ENCODE measurements at regions not wholly inside any gene's neighbourhood (a gene's known extent, or its start where the extent isn't known, plus 50 kb on each side); places are given as distances from the start of the nearest gene placed in this dataset.
A peak's percentile ranks its signal among the peaks of the same experiment; 100 is the strongest.
"Not testable (repeated sequence)": the region's sequence is repeated elsewhere in the genome, so short reads cannot be mapped to it uniquely, and the experiment has no call there.

DNA sequence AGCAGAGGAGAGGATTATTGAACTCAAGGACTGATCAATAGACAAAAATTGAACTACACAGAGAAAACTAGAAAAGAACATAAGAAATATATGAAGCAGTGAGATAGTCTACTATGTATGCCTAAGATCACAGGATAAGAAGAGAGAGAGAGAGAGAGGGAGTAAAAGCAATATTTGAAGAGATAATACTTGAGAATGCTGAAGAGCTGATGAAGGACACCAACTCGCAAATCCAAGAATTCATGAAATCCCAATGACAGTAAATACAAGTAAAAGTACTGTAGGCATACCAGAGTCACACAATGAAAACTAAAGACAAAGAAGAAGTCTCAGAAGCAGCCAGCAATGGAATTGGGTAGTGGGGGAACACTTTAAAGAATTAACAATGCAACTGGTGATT, 260.1 kb upstream of the SPAG17 start:
- no peak for DNase-seq

DNA sequence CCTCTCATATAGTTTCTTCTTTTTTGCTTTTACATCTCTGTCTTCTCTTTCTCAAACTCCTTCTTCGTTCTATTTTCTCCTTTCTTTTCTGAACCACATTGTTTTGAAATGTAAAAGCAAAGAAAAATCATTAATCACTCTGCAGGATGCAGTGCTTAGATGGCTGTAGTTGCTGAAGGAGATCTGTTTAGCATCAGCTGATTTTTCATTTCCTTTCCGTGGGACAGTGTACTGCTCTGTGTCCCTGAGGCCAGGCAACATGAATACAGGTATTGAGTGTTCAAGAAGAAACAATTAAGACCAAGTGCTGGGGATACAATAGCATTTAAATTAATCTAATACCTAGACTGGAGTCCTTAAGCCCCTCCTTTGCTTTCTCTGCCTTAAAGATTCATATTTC, 257.2 kb upstream of the SPAG17 start:
- no peak for DNase-seq

DNA sequence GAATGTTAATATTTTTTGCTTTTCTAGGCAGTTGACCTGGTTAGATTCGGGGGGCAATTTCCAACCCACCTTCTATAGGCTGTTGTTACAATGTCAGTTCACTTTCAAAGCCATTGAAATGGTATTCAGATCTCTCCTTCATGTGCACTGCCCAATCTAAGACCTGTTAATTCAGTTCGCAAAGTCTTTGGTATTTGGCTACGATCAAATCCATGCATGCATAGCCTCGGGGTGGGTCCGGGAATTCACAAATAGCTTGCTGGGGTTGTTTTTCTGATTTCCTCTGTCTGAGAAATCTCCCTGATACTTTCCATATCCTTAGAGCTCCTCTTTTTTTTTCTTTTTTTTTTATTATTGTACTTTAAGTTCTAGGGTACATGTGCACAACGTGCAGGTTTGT, 252.6 kb upstream of the SPAG17 start:
- DNase-seq: no peak

DNA sequence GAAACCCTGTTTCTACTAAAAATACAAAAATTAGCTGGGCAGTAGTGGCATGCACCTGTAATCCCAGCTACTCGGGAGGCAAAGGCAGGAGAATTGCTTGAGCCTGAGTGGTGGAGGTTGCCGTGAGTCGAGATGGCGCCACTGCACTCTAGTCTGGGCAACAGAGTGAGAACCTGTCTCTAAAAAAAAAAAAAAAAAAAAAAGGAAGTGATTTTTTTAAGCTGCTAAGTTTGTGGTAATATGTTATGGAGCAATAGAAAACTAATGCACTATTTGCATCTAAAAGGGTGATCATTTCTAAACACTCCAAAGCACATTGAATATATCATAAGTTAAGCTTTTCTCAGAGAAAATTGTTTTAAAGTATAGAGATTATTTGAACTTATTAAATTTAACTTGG, 244.8 kb upstream of the SPAG17 start:
- no peak for DNase-seq

DNA sequence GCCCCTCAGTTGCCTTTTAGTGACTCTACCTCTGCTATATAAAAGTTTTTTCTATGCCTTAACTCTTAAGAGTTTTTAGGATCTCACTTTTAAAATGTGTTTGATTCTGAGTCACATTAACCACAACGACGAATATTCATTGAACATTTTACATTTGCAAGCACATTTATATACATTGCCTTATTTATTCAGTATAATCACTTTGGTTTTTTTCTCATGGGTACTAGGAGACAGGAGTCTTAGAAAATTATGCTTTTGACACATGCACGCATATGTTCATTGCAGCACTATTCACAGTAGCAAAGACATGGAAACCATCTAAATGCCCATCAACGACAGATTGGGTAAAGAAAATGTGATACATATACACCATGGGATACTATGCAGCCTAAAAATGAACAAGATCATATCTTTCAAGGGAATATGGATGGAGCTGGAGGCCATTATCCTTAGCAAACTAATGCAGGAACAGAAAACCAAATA, 236.9 kb upstream of the SPAG17 start:
- DNase-seq: no peak

DNA sequence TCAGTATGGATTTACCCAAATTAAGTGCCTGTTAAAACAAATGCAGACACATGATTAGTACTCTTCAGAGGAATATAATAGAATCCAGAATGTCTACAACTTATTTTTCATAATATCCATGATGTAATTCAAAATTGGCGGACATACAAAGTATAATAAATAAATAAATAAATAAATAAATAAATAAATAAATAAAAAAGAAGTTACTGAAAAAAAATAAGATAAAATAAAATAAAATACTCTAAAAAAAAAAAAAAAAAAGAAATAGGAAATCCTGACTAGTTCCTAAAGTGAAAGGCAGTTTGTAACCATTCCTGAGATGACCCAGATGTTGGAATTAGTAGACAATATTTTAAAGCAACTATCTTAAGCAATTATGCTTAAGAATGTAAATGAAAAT, 219.0 kb upstream of the SPAG17 start:
- no peak for DNase-seq

DNA sequence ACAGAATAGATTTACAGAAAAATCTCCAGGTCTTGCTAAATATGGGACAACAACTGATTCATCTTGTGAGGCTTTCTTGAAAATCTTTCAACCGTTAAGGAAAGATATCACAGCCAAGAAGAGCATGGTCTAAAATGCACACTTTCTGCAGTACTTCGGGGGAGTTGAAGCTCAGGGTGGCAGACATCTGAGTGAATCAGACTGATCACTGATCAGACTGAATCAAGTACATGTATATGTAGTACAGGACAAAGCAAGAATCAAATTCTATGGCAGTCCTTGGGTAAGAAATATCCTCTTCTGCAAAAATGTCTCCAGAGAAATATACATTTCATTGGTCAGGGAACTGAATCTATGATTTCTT, 212.4 kb upstream of the SPAG17 start:
- peak; percentile 46 for DNase-seq

DNA sequence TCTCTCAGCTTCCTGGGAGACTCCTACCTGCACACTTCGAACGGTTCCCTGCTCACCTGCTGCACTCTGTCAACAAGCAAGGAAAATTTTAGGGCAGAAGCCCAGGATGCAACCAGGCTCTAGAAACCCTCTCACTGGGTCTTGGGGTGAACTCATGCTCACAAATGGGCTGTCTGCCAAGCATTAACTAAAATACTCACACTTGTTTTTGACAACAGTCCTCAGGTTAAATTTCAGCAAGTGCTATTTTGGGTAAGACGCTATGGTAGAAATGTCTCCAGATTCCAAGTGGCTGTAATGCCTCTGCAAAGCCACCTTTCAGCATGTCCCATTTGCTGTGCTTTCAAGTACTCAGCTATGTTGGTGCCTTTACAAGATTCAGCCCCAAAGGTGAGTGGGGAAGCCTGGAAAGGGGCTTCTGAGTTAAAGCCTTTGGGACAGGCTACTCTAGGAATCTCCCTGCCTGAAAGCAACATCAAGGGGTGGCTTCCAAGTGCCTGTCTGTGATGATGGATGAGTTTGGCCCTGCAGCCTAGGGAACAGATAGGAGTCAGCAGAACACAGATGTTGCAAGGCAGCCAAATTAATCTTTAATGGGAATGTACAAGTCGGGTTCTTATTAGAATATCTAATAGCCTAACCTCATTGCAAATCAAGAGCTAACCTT, 211.9 kb upstream of the SPAG17 start:
- no peak for DNase-seq

DNA sequence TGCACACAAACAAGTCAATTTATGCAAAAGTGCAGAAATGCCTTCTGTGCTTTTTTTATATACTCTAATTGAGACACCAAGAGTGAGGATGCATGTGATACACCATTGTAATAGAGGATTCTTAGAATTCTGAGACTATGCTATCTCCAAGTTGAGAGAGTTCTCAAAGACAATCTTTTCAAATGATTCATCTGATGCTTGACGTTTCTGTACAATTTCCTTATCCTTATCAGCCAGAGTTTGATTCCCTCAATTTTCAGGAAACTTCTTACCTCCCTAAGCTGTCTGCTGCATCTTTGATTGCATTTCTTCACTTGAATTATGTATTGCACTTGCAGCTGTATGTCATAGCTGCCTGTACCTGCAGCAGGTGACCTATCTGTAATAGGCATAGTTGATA, 211.3 kb upstream of the SPAG17 start:
- no peak for DNase-seq

DNA sequence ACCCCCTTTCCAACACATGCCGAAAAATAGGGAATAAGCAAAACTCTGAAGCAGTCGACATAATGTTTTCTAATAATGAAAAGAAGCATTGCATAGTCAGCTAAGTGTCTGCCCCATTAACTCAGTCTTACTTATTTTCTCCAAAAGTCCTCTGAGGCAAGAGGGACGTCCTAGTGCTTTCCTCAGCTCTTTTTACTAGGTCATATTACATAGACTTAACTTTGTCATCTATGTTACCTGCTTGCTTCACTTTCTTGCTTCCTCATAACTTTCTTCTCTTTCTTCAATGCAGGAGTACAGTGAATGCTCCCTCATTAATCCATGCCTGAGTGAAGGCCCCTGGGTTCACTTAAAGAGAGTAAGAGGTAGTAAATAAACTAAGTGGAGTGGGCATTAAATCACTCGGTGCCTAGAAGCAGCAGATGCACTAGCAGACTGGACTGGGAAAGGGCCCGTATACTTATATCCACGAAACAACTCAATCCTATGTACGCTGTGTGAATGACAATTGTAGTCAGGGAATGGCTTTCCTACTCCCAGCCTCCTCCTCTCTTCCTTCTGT, 210.5 kb upstream of the SPAG17 start:
- DNase-seq: no peak

DNA sequence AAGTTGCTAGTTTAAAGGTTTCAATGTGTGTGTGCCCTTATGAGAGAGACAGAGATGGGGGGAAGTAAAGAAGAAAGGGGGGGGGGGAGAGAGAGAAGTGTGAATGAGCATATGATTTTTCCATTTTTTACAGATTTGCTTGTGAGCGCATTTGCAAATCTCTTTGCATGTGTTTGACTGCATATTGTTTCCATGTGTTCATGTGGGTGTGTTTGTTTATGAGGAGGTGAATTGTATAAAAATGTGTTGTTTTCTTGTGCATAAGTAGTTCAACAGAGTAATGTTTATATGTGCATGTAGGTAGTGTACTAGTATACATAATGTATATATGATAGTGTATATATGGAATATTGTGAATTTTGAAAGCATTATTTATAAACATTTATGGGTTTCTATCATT, 205.9 kb upstream of the SPAG17 start:
- no peak for DNase-seq

DNA sequence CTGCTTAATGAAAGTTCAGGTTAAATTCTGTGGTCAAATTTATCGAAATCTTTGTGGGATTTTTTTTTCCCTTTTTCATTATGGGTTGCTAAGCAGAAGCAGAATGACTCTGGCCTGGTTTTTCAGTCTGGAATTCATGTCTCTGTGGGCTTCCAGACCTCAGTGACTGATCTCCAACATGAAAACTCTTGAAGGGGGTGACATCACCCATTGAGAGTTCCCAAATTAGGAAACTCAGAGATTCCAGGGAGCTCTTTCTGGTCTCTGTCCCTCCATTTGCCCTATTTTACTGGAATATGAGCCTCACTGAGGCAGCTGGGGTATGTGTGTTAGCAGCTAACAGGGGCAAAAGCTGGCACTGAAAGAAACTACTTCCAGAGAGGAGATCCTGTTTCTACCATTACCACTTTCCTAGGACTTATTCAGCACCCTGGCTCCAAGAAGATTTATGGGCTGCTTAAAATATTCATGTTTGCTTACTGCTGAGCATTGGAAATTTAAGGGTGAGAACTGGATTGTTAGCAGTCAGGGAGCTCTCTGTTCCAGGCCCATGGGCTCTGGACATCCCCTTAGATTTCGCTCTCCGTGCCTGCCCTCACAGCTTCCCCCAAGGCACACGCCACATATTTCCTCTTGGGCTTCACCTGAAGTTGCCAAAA, 203.4 kb upstream of the SPAG17 start:
- no peak for DNase-seq

DNA sequence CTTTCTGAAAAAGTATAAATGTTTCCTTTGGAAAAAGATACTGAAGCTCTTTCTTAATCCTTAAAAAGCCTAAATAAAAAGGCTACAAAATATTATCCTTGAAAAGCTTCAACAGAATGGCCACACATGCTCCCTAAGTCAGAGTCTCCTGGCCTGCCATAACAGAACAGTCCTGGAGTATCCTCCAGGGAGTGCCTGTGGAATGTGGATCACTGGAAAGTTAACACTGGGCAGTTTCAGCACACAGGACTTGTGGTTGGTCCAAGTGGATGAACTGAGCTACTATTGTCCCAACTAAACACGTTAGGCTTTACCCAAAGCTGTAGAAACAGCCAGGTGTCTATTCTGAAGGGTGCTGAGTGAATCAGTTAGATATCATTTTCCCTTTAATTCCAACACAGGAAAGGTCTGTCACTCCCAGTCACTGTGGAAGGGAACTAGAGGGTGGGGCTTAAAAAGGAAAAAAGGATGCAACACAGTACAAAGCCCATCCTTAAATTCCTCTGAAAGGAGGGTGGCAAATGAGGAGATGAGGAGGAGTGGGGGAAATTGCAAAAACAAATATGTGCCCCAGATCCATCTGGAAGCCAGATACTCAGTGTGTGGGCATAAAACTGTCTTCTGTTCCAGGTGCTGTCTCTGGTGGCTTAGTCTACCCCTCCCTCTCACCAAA, 196.3 kb upstream of the SPAG17 start:
- no peak for DNase-seq

DNA sequence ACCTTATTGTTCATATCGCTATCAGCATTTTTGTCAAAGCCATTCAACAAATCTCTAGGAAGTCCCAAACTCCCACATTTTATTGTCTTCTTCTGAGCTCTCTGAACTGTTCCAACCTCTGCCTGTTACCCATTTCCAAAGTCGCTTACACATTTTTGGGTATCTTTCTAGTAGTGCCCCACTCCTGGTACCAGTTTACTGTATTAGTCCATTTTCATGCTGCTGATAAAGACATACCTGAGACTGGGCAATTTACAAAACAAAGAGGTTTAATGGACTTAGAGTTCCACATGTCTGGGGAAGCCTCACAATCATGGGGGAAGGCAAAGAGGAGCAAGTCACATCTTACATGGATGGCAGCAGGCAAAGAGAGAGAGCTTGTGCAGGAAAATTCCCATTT, 192.2 kb upstream of the SPAG17 start:
- not testable (repeated sequence) for DNase-seq

DNA sequence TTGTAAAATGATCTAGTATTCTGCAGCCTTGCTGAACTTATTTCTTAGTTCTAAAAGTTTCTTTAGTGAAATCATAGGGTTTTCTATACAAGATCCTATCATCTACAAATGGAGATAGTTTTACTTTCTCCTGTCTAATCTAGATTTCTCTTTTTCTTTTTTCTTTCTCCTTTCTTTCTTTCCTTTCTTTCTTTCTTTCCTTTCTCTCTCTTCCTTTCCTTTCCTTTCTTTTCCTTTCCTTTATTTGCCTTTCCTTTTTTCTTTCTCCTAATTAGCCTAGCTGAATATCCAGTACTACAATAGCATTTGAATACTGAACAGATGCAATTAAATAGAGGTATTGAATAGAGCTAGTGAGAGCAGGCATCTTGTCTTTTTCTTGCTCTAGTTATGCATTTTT, 186.6 kb upstream of the SPAG17 start:
- DNase-seq: no peak

DNA sequence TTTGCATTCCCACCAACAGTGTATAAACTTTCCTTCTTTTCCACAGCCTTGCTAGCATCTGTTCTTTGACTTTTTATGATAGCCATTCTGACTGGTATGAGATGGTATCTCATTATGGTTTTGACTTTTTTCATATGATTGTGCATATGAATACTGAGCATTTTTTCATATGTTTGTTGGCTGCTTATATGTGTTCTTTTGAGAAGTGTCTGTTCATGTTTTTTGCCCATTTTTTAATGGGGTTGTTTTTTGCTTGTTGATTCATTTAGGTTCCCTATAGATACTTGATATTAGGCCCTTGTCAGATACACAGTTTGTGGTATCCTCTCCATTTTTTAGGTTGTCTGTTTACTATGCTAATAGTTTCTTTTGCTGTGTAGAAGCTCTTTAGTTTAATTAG, 185.8 kb upstream of the SPAG17 start:
- no peak for DNase-seq

DNA sequence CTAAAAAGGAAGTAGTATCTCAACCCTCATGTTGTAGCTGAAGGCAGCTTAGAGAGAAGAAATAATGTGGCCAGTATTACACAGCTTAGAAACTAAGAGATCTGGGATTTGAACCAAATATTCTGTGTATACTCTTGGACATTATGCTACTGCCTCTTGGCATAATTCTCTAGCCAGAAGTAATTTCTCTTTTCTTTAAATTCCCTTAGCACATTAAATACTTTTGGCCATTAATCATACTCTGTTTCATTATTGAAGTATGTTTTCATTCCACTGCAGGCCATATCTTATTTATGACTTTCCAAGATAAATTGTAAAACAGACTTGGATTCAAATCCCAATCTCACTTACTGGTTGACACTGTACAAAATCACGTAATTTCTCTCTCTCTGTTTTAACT, 181.3 kb upstream of the SPAG17 start:
- no peak for DNase-seq

DNA sequence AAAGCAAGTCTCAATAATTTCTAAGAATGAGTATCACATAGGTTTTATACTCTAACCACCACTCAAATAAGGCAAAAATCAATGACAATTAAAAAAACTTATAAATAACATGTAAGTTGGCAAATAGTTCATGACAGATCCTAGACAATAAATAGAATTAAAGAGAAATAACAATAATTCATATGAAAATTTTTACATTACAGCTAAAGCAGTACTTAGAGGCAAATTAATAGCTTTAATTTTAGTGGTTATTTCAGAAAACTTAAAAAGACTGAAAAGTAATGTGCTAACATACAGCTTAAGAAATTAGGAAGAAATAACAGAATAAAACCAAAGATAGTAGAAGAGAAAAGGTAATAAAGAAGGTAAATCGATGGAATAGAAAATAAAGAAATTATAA, 179.9 kb upstream of the SPAG17 start:
- DNase-seq: no peak

DNA sequence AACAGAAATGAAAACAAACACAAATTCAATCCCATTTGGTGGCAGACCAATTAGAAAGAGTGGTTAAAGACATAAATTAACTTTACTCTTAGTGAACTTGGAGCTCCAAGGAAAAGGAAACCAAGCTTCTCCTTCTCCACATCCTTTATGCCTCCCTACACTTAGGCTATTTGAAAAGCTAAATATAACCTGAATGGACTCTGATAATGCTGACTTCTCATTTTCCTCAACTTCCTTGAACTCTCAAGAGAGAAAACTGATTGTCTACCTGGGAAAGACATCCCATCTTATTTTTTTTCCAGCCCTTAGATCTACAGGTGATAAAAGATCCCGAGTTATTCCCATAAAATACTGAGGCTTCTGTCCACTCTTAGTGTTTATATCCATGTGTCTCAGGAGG, 178.4 kb upstream of the SPAG17 start:
- no peak for DNase-seq

DNA sequence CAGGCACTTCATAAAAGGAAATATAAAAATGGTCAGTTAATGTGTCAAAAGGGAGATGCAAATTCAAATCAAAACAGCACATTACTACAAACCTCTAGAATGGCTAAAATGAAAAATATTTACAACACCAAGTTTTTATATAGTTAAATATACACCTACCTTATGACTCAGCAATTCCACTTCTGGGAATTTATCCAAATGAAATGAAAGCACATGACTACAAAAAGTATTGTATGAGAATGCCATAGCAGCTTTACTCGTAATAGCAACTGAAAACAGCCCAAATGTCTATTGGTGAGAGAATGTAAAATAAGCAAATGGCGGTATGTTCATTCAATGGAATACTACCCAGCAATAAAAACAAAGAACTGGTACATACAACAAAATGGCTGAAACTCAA, 175.8 kb upstream of the SPAG17 start:
- DNase-seq: peak; percentile 38

DNA sequence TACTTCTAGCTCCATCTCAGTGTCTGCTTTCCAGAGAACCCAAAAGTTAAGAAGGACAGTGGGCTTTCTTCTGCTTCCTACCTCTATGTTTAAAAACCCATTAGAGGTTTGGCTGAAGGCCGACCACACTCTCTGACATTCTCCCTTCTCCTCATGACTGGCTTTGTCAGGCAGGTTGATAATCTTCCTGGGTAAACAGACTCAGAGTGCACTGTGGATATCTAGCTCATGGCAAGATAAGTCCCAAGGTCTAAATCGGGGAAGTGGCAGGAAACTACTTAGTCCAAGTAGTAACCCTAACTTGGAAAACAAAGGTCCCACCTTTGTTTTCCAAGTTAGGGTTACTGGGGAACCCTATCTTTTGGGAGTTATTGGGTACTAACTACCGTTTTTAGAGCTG, 161.9 kb upstream of the SPAG17 start:
- DNase-seq: no peak

DNA sequence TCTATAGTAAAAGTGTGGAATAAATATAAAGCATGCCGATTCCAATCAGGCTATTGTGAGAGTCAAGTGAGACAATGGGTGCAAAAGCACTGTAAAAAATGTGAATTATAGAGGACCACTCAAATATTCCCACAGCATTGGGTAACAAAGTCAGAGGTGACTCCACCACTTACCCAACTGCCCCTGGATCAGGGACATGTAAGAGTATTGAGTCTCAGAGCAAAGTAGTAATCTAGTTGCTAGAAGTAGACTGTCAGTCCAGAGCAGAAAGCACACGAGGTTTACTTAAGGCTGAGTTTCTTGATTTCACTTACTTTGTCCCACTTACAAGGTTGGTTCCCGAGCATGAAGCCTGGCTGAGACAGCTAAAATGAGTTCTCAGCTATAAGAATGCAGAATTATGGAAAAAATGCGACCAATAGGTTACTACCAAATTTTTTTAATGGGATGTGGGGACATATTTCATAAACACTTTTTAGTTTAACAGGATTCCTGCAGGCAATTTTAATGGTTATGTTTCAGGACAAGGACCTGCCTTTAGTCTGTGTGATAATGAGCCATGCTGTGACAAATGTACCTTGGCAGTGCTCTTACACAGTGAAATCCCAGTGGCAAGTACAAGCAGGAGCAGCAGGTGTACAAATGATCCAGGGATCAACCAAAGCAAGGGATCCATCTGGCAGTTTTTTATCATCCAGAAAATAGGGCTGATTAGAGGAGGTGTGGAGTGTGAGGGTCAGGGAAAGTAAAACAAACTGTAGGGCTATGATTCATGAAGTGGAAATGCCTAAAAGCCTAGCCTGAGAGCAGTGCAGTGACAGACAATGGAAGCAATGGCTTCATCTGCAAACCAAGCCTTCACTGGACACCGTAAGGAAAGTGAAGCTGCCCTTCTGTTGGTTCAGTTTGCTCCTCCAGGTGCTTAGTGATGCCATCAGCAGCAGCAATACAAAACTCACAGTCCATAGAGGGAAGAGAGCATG, 156.2 kb upstream of the SPAG17 start:
- no peak for DNase-seq

Data from kidney glomerular epithelial cell (primary cell).